ENCODE measurements at regions not wholly inside any gene's neighbourhood (a gene's known extent, or its start where the extent isn't known, plus 50 kb on each side); places are given as distances from the start of the nearest gene placed in this dataset.

- DNase-seq (ENCODE audit: low spot score), result peak; percentile 46
Observed at GRCh38 chr11:128365044-128365443, 222.3 kb downstream of the ETS1 start.

- no peak for DNase-seq (ENCODE audit: low spot score)
Observed at GRCh38 chr11:128361451-128362020, 225.8 kb downstream of the ETS1 start.

GRCh38 chr11:128359515-128359914 is 227.8 kb downstream of the ETS1 start:
- DNase-seq (ENCODE audit: low spot score), result no peak

GRCh38 chr11:128357073-128357472 is 230.3 kb downstream of the ETS1 start:
- no peak for DNase-seq (ENCODE audit: low spot score)

- no peak for DNase-seq (ENCODE audit: low spot score)
Observed at GRCh38 chr11:128355558-128355957, 231.8 kb downstream of the ETS1 start.

GRCh38 chr11:128354476-128354875 is 232.9 kb downstream of the ETS1 start:
- no peak for DNase-seq (ENCODE audit: low spot score)

- no peak for DNase-seq (ENCODE audit: low spot score)
Observed at GRCh38 chr11:128351168-128351567, 236.2 kb downstream of the ETS1 start.

- DNase-seq (ENCODE audit: low spot score), result no peak
Observed at GRCh38 chr11:128349650-128350299, 237.6 kb downstream of the ETS1 start.

GRCh38 chr11:128346804-128347203 is 240.6 kb downstream of the ETS1 start:
- DNase-seq (ENCODE audit: low spot score), result peak; percentile 45

GRCh38 chr11:128345316-128345715 is 242.0 kb downstream of the ETS1 start:
- DNase-seq (ENCODE audit: low spot score), result no peak

- no peak for DNase-seq (ENCODE audit: low spot score)
Observed at GRCh38 chr11:128343870-128344269, 243.5 kb downstream of the ETS1 start.

- no peak for DNase-seq (ENCODE audit: low spot score)
Observed at GRCh38 chr11:128343135-128343514, 244.2 kb downstream of the ETS1 start.

GRCh38 chr11:128342511-128343134 is 244.7 kb downstream of the ETS1 start:
- peak; percentile 22 for DNase-seq (ENCODE audit: low spot score)

GRCh38 chr11:128341280-128342248 is 245.8 kb downstream of the ETS1 start:
- DNase-seq (ENCODE audit: low spot score), result no peak

GRCh38 chr11:128339792-128340191 is 247.6 kb downstream of the ETS1 start:
- no peak for DNase-seq (ENCODE audit: low spot score)

GRCh38 chr11:128338811-128339210 is 248.5 kb downstream of the ETS1 start:
- no peak for DNase-seq (ENCODE audit: low spot score)

- DNase-seq (ENCODE audit: low spot score), result no peak
Observed at GRCh38 chr11:128336203-128336602, 251.2 kb downstream of the ETS1 start.

GRCh38 chr11:128335729-128336128 is 251.6 kb downstream of the ETS1 start:
- DNase-seq (ENCODE audit: low spot score), result no peak

GRCh38 chr11:128334311-128335044 is 252.9 kb downstream of the ETS1 start:
- DNase-seq (ENCODE audit: low spot score), result no peak

- DNase-seq (ENCODE audit: low spot score), result no peak
Observed at GRCh38 chr11:128331317-128331716, 256.0 kb downstream of the ETS1 start.

- DNase-seq (ENCODE audit: low spot score), result no peak
Observed at GRCh38 chr11:128330203-128330602, 257.2 kb downstream of the ETS1 start.

Data from RKO (cell line).